ENCODE measurements at regions not wholly inside any gene's neighbourhood (a gene's known extent, or its start where the extent isn't known, plus 50 kb on each side); places are given as distances from the start of the nearest gene placed in this dataset.

GRCh38 chr1:50275566-50275965 is 147.7 kb downstream of the DMRTA2 start:
- TF ChIP-seq, protein P1, sequence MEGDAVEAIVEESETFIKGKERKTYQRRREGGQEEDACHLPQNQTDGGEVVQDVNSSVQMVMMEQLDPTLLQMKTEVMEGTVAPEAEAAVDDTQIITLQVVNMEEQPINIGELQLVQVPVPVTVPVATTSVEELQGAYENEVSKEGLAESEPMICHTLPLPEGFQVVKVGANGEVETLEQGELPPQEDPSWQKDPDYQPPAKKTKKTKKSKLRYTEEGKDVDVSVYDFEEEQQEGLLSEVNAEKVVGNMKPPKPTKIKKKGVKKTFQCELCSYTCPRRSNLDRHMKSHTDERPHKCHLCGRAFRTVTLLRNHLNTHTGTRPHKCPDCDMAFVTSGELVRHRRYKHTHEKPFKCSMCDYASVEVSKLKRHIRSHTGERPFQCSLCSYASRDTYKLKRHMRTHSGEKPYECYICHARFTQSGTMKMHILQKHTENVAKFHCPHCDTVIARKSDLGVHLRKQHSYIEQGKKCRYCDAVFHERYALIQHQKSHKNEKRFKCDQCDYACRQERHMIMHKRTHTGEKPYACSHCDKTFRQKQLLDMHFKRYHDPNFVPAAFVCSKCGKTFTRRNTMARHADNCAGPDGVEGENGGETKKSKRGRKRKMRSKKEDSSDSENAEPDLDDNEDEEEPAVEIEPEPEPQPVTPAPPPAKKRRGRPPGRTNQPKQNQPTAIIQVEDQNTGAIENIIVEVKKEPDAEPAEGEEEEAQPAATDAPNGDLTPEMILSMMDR (IDR thresholded peaks at IDR 0.05; ENCODE audit: poor library complexity, severe bottlenecking), result no peak
- H3K27me3 ChIP-seq (ENCODE audit: insufficient read depth, poor library complexity, severe bottlenecking), result no peaks in the 10 kb centered on the region
- H3K36me3 ChIP-seq (ENCODE audit: low read depth), result no peaks in the 10 kb centered on the region
- DNase-seq (ENCODE audit: low spot score) (no peak), ATAC-seq (ENCODE audit: low read depth) (no peak)
- no peaks in the 10 kb centered on the region for H3K4me1 ChIP-seq (ENCODE audit: insufficient read depth, poor library complexity, severe bottlenecking)
- H3K9me3 ChIP-seq (ENCODE audit: severe bottlenecking), result no peaks in the 10 kb centered on the region
- no peak overlapping the region for H3K4me3 ChIP-seq (ENCODE audit: severe bottlenecking)
- no peak overlapping the region for H3K27ac ChIP-seq (ENCODE audit: poor library complexity, severe bottlenecking)

GRCh38 chr1:50272912-50273311 is 150.3 kb downstream of the DMRTA2 start:
- no peak for ATAC-seq (ENCODE audit: low read depth)
- Histone ChIP-seq H3K36me3 (ENCODE audit: low read depth) (no peaks in the 10 kb centered on the region), H3K9me3 (ENCODE audit: severe bottlenecking) (no peaks in the 10 kb centered on the region), H3K4me3 (ENCODE audit: severe bottlenecking) (no peak overlapping the region), H3K4me1 (ENCODE audit: insufficient read depth, poor library complexity, severe bottlenecking) (no peaks in the 10 kb centered on the region), H3K27ac (ENCODE audit: poor library complexity, severe bottlenecking) (no peak overlapping the region), H3K27me3 (ENCODE audit: insufficient read depth, poor library complexity, severe bottlenecking) (no peaks in the 10 kb centered on the region)
- no peak for DNase-seq (ENCODE audit: low spot score)
- TF ChIP-seq, protein P1 (IDR thresholded peaks at IDR 0.05; ENCODE audit: poor library complexity, severe bottlenecking), result no peak

DNA sequence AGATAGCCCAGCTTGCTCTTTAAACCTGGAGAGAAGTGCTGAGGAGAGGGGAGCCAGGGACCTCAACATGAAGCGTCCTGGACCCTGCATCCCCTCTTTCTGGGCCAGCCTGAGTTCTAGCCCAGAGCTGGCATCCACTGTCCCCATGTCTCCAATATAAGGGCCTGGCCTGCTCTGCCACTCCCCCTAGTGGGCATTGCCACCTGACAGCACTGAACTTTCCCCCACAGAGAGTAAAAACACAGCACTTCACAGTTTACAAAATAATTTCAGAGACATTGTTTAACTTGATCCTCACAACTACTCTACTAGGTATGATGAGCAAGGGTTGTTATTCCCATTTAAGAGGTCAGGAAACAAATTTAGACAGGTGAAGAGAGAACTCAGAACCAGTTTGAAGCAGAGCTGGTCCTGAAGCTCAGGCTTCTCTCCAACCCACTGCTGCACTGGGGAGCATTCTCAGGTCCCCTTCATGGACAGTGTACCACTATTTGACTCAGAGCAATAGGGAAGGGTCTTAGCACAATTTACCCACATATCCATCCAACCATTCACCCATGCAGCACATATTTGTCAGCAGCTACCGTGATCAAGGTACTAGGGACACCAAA is 151.2 kb downstream of the DMRTA2 start:
- Histone ChIP-seq H3K27ac (ENCODE audit: poor library complexity, severe bottlenecking) (no peak overlapping the region), H3K36me3 (ENCODE audit: low read depth) (no peaks in the 10 kb centered on the region), H3K27me3 (ENCODE audit: insufficient read depth, poor library complexity, severe bottlenecking) (no peaks in the 10 kb centered on the region), H3K4me3 (ENCODE audit: severe bottlenecking) (no peak overlapping the region), H3K9me3 (ENCODE audit: severe bottlenecking) (no peaks in the 10 kb centered on the region), H3K4me1 (ENCODE audit: insufficient read depth, poor library complexity, severe bottlenecking) (no peaks in the 10 kb centered on the region)
- ATAC-seq (ENCODE audit: low read depth), result peak; percentile 46; the same call in 1 of the 3 replicates
- no peak for DNase-seq (ENCODE audit: low spot score)
- TF ChIP-seq, protein P1 (IDR thresholded peaks at IDR 0.05; ENCODE audit: poor library complexity, severe bottlenecking), result peak; percentile 55

DNA sequence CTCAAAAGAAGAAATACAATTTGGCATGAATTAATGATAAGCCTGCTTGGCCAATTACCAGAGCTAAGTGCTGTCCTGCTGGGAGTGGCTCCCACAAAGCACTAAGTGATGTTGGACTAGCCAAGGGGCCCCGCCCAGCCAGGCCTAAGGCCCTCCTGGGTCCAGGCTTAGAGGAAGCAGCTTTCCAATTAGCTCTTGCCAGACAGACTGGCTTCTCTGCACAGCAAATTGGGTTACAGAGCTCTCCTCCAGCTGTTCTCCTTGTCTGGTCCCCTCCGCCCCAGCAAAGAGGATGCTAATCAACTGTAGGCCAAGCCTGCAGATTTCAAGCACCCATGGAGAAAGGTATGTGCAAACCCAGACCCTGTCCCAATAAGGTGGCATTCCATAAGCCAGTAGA is 151.9 kb downstream of the DMRTA2 start:
- TF ChIP-seq, protein P1 (IDR thresholded peaks at IDR 0.05; ENCODE audit: poor library complexity, severe bottlenecking), result no peak
- no peak overlapping the region for H3K27ac ChIP-seq (ENCODE audit: poor library complexity, severe bottlenecking)
- no peaks in the 10 kb centered on the region for H3K9me3 ChIP-seq (ENCODE audit: severe bottlenecking)
- no peak overlapping the region for H3K4me3 ChIP-seq (ENCODE audit: severe bottlenecking)
- no peaks in the 10 kb centered on the region for H3K36me3 ChIP-seq (ENCODE audit: low read depth)
- H3K27me3 ChIP-seq (ENCODE audit: insufficient read depth, poor library complexity, severe bottlenecking), result no peaks in the 10 kb centered on the region
- DNase-seq (ENCODE audit: low spot score) (no peak), ATAC-seq (ENCODE audit: low read depth) (no peak)
- no peaks in the 10 kb centered on the region for H3K4me1 ChIP-seq (ENCODE audit: insufficient read depth, poor library complexity, severe bottlenecking)

DNA sequence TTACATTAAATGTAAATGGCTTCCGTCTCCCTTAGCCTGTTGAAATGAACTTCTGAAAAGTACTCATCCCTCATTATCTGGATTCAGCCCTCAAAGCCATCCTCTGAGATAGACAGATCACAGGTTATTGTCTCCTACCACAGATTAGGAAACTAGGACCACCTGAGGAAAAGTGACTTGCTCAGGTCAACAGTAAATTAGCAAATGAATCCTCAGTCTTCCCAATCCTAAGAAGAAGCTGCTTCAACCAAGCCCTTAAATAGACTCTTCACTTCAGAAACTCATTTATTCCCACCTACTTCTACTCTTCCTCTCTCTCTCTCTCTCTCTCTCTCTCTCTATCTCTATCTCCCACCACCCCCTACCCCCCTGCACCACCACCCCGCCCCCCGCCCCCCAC is 152.3 kb downstream of the DMRTA2 start:
- Histone ChIP-seq H3K27me3 (ENCODE audit: insufficient read depth, poor library complexity, severe bottlenecking) (no peaks in the 10 kb centered on the region), H3K9me3 (ENCODE audit: severe bottlenecking) (no peaks in the 10 kb centered on the region), H3K27ac (ENCODE audit: poor library complexity, severe bottlenecking) (no peak overlapping the region), H3K36me3 (ENCODE audit: low read depth) (no peaks in the 10 kb centered on the region), H3K4me3 (ENCODE audit: severe bottlenecking) (no peak overlapping the region), H3K4me1 (ENCODE audit: insufficient read depth, poor library complexity, severe bottlenecking) (no peaks in the 10 kb centered on the region)
- DNase-seq (ENCODE audit: low spot score), result no peak
- ATAC-seq (ENCODE audit: low read depth), result no peak
- TF ChIP-seq, protein P1 (IDR thresholded peaks at IDR 0.05; ENCODE audit: poor library complexity, severe bottlenecking), result no peak
